Activated B cell treated with CpG ODN at 0.5 μM for 24 hours (primary cell): ENCODE measurements at regions not wholly inside any gene's neighbourhood (a gene's known extent, or its start where the extent isn't known, plus 50 kb on each side); places are given as distances from the start of the nearest gene placed in this dataset.

Experiments used
- ATAC-seq: fragments of 200-7000 bp; cut with Tn5 transposase; one replicate; pipeline ENCODE4 v1.10.0; 2021; ENCODE audit warnings: low read depth, mild to moderate bottlenecking, moderate library complexity
- CTCF ChIA-PET: fragments of 350-600 bp; sonication (Branson Sonifier 250); formaldehyde crosslinking; loops from one replicate; lab custom pipeline; 2021; ENCODE audit warnings: antibody characterized with exemption; lab: Charles Lee
- POLR2A ChIA-PET: fragments of 350-600 bp; sonication (Branson Sonifier 250); formaldehyde crosslinking; loops from one replicate; lab custom pipeline; 2021; ENCODE audit warnings: antibody characterized with exemption; lab: Charles Lee
- DNase-seq: peaks from one replicate; pipeline ENCODE4 v3.0.0; 2022
- H3K27ac Mint-ChIP-seq: one replicate; pipeline ENCODE4 v1.8.0; 2020; ENCODE audit warnings: mixed read lengths
- H3K27me3 Mint-ChIP-seq: one replicate; pipeline ENCODE4 v1.8.0; 2021; ENCODE audit warnings: mixed read lengths
- H3K36me3 Mint-ChIP-seq: one replicate; pipeline ENCODE4 v1.8.0; 2021; ENCODE audit warnings: low read depth, mixed read lengths
- H3K4me1 Mint-ChIP-seq: one replicate; pipeline ENCODE4 v1.8.0; 2021; ENCODE audit warnings: mixed read lengths
- H3K4me3 Mint-ChIP-seq: one replicate; pipeline ENCODE4 v1.8.0; 2020; ENCODE audit warnings: mild to moderate bottlenecking, mixed read lengths
- H3K9me3 Mint-ChIP-seq: one replicate; pipeline ENCODE4 v1.8.0; 2020; ENCODE audit warnings: mixed read lengths
- intact Hi-C: fragments of 100-400 bp; cut with micrococcal nuclease; formaldehyde crosslinking; loops from one replicate; pipeline ENCODE4 v1.15.1; 2024
- TF ChIP-seq, protein P1 (sequence below): fragments of 200-600 bp; IDR thresholded peaks from one replicate; pipeline ENCODE4 v1.8.0; 2022; ENCODE audit warnings: antibody characterized with exemption, mild to moderate bottlenecking

DNA sequence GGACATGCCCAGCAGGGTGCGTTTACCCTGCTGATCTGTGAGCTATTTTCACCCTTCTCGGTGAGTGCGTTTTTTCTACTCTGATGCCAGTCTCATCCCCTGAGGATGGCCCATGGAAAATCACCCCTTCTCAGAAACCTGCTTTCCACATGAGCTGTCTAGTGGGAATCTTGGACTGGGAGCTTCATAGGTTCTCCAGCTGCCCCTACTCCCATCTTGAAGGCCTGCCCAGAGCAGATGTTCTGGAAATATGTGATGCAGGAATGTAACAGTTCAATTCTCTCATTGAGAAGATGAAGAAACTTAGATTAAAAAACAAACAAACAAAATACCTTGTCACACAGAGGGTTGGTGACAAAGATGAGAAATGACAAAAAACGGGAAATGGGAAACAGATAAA lies 146.9 kb upstream of the RAB11FIP2 start:
- H3K27me3 Mint-ChIP-seq: peaks cover 3% of the 10 kb centered on the region
- no peaks in the 10 kb centered on the region for H3K4me1 Mint-ChIP-seq
- ChIA-PET CTCF (no interaction called here), POLR2A (no interaction called here)
- peaks cover 4% of the 10 kb centered on the region for H3K9me3 Mint-ChIP-seq
- intact Hi-C loops: no loop called here
- ATAC-seq (no peak), DNase-seq (no peak)
- no peak overlapping the region for H3K27ac Mint-ChIP-seq
- H3K4me3 Mint-ChIP-seq: no peak overlapping the region
- H3K36me3 Mint-ChIP-seq: no peaks in the 10 kb centered on the region
- TF ChIP-seq, protein P1, sequence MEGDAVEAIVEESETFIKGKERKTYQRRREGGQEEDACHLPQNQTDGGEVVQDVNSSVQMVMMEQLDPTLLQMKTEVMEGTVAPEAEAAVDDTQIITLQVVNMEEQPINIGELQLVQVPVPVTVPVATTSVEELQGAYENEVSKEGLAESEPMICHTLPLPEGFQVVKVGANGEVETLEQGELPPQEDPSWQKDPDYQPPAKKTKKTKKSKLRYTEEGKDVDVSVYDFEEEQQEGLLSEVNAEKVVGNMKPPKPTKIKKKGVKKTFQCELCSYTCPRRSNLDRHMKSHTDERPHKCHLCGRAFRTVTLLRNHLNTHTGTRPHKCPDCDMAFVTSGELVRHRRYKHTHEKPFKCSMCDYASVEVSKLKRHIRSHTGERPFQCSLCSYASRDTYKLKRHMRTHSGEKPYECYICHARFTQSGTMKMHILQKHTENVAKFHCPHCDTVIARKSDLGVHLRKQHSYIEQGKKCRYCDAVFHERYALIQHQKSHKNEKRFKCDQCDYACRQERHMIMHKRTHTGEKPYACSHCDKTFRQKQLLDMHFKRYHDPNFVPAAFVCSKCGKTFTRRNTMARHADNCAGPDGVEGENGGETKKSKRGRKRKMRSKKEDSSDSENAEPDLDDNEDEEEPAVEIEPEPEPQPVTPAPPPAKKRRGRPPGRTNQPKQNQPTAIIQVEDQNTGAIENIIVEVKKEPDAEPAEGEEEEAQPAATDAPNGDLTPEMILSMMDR: no peak

DNA sequence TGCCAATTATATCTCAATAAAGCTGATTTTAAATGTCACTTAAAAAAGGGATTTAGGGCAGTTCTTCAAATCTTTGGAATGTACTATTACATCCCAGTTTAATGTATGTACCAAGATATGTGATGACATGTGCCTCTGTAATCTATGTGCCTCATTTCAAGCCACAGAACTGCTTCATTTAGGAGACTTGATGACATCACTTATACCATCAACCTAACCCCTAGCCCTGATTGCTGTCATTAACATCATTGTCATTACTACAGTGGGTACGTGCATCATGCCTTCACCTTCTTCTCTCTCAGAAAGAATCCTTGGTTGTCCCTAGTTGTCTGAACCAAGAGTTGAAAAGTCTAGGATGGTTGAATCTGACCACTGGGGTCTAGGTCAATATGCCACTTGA lies 134.3 kb upstream of the RAB11FIP2 start:
- Mint-ChIP-seq H3K36me3 (no peaks in the 10 kb centered on the region), H3K4me1 (no peaks in the 10 kb centered on the region), H3K4me3 (no peak overlapping the region), H3K27me3 (peaks cover 2% of the 10 kb centered on the region), H3K27ac (no peak overlapping the region), H3K9me3 (peaks cover 4% of the 10 kb centered on the region)
- no peak for ATAC-seq
- no peak for DNase-seq
- intact Hi-C loops: no loop called here
- POLR2A ChIA-PET: no interaction called here
- TF ChIP-seq, protein P1: no peak
- CTCF ChIA-PET: no interaction called here

DNA sequence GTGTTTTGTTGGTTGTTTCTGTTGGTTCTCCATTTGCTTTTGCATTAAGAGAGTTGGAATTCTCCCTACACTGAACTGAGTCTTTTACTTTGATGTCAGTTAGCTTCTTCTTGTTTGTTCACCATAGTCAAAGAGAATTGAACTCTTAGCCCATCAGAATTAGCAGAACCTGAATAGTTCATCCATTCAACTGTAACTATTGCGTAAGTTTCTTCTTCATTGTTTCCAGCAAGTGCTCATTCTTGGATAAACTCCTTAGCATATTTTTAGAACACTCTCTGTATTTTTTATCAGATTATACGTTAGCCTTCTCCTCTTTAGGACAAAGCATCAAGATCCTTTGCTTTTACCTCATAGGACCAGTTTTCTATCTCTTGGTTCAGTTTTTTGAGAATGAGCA lies 128.4 kb upstream of the RAB11FIP2 start:
- peaks cover 2% of the 10 kb centered on the region for H3K27me3 Mint-ChIP-seq
- no peak overlapping the region for H3K27ac Mint-ChIP-seq
- DNase-seq (no peak), ATAC-seq (no peak)
- H3K4me3 Mint-ChIP-seq: no peak overlapping the region
- no peaks in the 10 kb centered on the region for H3K36me3 Mint-ChIP-seq
- intact Hi-C loops: no loop called here
- no peaks in the 10 kb centered on the region for H3K9me3 Mint-ChIP-seq
- H3K4me1 Mint-ChIP-seq: no peaks in the 10 kb centered on the region
- TF ChIP-seq, protein P1: no peak
- ChIA-PET CTCF (no interaction called here), POLR2A (no interaction called here)

DNA sequence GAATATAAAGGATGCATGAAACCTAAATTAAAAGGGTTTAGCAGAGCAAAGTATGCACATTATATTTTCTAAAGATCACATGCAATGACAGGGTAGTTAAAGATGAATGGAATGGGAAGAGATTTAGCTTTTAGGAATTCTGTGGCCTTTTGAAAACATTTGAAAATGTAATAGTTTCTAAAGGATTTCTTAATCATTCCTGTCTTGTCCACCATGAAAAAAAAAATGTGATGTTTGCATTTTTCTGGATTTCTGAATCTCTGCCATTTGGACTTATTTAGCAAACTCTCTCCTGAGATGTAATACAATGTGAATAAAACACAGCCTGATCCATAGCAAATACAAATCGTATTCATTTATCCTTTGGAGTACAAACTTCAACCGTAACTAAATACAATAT lies 126.6 kb upstream of the RAB11FIP2 start:
- ChIA-PET CTCF (no interaction called here), POLR2A (no interaction called here)
- H3K27ac Mint-ChIP-seq: no peak overlapping the region
- H3K4me1 Mint-ChIP-seq: no peaks in the 10 kb centered on the region
- no peaks in the 10 kb centered on the region for H3K36me3 Mint-ChIP-seq
- peaks cover 2% of the 10 kb centered on the region for H3K27me3 Mint-ChIP-seq
- no peak overlapping the region for H3K4me3 Mint-ChIP-seq
- DNase-seq (no peak), ATAC-seq (no peak)
- TF ChIP-seq, protein P1: no peak
- intact Hi-C loops: no loop called here
- no peaks in the 10 kb centered on the region for H3K9me3 Mint-ChIP-seq

DNA sequence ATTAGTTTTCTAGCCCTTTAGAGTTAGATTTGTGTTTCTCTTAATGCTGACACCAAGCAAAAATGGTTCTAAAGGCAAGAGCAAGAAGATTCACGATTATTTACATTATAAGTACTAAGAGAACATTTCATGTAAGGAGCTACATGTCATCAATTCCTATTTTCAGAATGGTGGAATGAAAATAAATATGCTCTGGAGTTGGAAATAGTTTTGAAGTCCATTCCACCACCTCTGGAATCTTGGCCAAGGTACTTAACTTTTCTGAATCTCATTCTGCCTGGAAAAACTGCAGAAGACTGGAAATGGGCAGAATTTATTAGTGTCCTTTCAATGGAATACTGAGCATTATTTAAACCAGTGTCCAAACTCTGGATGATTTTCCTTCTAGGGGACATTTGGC lies 125.1 kb upstream of the RAB11FIP2 start:
- no peak overlapping the region for H3K27ac Mint-ChIP-seq
- CTCF ChIA-PET: no interaction called here
- peaks cover 3% of the 10 kb centered on the region for H3K27me3 Mint-ChIP-seq
- no peaks in the 10 kb centered on the region for H3K4me1 Mint-ChIP-seq
- POLR2A ChIA-PET: no interaction called here
- TF ChIP-seq, protein P1: no peak
- no peak overlapping the region for H3K4me3 Mint-ChIP-seq
- ATAC-seq (no peak), DNase-seq (no peak)
- intact Hi-C loops: no loop called here
- no peaks in the 10 kb centered on the region for H3K9me3 Mint-ChIP-seq
- H3K36me3 Mint-ChIP-seq: no peaks in the 10 kb centered on the region
